Endothelial cell (in vitro differentiated cells): ENCODE measurements at regions not wholly inside any gene's neighbourhood (a gene's known extent, or its start where the extent isn't known, plus 50 kb on each side); places are given as distances from the start of the nearest gene placed in this dataset.

Experiments used
- DNase-seq: peaks from one replicate; pipeline ENCODE4 v3.0.0; 2021; ENCODE audit warnings: low spot score
- H3K27ac Mint-ChIP-seq: one replicate; pipeline ENCODE4 v1.8.0; 2021; ENCODE audit warnings: mixed read lengths, inconsistent platforms; ENCODE audit not compliant: unreplicated experiment
- H3K27me3 Mint-ChIP-seq: one replicate; pipeline ENCODE4 v1.8.0; 2021; ENCODE audit warnings: mild to moderate bottlenecking, moderate library complexity, mixed read lengths, inconsistent platforms; ENCODE audit not compliant: unreplicated experiment
- H3K36me3 Mint-ChIP-seq: one replicate; pipeline ENCODE4 v1.8.0; 2021; ENCODE audit warnings: mild to moderate bottlenecking, low read depth, mixed read lengths, inconsistent platforms; ENCODE audit not compliant: unreplicated experiment
- H3K4me1 Mint-ChIP-seq: one replicate; pipeline ENCODE4 v1.8.0; 2021; ENCODE audit warnings: mild to moderate bottlenecking, mixed read lengths, inconsistent platforms; ENCODE audit not compliant: unreplicated experiment
- H3K4me3 Mint-ChIP-seq: one replicate; pipeline ENCODE4 v1.8.0; 2021; ENCODE audit warnings: mild to moderate bottlenecking, mixed read lengths, inconsistent platforms; ENCODE audit not compliant: unreplicated experiment
- H3K9me3 Mint-ChIP-seq: one replicate; pipeline ENCODE4 v1.8.0; 2021; ENCODE audit warnings: mixed read lengths, inconsistent platforms; ENCODE audit not compliant: unreplicated experiment
- CTCF ChIP-seq: fragments of 200-600 bp; sonication (generic); IDR thresholded peaks from one replicate; pipeline ENCODE4 v1.5.0; 2021; ENCODE audit warnings: antibody characterized with exemption; ENCODE audit not compliant: unreplicated experiment

GRCh38 chr20:11473983-11474382 lies 443.7 kb upstream of the BTBD3 start:
- H3K4me1 Mint-ChIP-seq: no peaks in the 10 kb centered on the region
- H3K4me3 Mint-ChIP-seq: no peak overlapping the region
- H3K36me3 Mint-ChIP-seq: peaks cover 4% of the 10 kb centered on the region
- DNase-seq: no peak
- no peak overlapping the region for H3K27ac Mint-ChIP-seq
- no peak for TF ChIP-seq CTCF
- no peaks in the 10 kb centered on the region for H3K9me3 Mint-ChIP-seq
- H3K27me3 Mint-ChIP-seq: peaks cover 5% of the 10 kb centered on the region

GRCh38 chr20:11483697-11484096 lies 434.0 kb upstream of the BTBD3 start:
- H3K4me1 Mint-ChIP-seq: no peaks in the 10 kb centered on the region
- no peak overlapping the region for H3K27ac Mint-ChIP-seq
- no peak for TF ChIP-seq CTCF
- H3K27me3 Mint-ChIP-seq: no peaks in the 10 kb centered on the region
- no peaks in the 10 kb centered on the region for H3K36me3 Mint-ChIP-seq
- no peaks in the 10 kb centered on the region for H3K9me3 Mint-ChIP-seq
- no peak overlapping the region for H3K4me3 Mint-ChIP-seq
- no peak for DNase-seq

GRCh38 chr20:11484479-11484878 lies 433.2 kb upstream of the BTBD3 start:
- TF ChIP-seq CTCF: no peak
- H3K4me1 Mint-ChIP-seq: no peaks in the 10 kb centered on the region
- no peaks in the 10 kb centered on the region for H3K9me3 Mint-ChIP-seq
- H3K36me3 Mint-ChIP-seq: no peaks in the 10 kb centered on the region
- DNase-seq: no peak
- no peaks in the 10 kb centered on the region for H3K27me3 Mint-ChIP-seq
- H3K27ac Mint-ChIP-seq: no peak overlapping the region
- no peak overlapping the region for H3K4me3 Mint-ChIP-seq

- H3K4me1 Mint-ChIP-seq: peaks cover 2% of the 10 kb centered on the region
- H3K27me3 Mint-ChIP-seq: peaks cover 2% of the 10 kb centered on the region
- H3K36me3 Mint-ChIP-seq: no peaks in the 10 kb centered on the region
- DNase-seq: no peak
- no peak overlapping the region for H3K4me3 Mint-ChIP-seq
- H3K9me3 Mint-ChIP-seq: no peaks in the 10 kb centered on the region
- no peak overlapping the region for H3K27ac Mint-ChIP-seq
- TF ChIP-seq CTCF: no peak
Measured at GRCh38 chr20:11492386-11492785, 425.3 kb upstream of the BTBD3 start.

- peaks cover 2% of the 10 kb centered on the region for H3K4me1 Mint-ChIP-seq
- no peak overlapping the region for H3K27ac Mint-ChIP-seq
- no peaks in the 10 kb centered on the region for H3K9me3 Mint-ChIP-seq
- H3K4me3 Mint-ChIP-seq: no peak overlapping the region
- H3K36me3 Mint-ChIP-seq: no peaks in the 10 kb centered on the region
- peaks cover 2% of the 10 kb centered on the region for H3K27me3 Mint-ChIP-seq
- DNase-seq: no peak
- no peak for TF ChIP-seq CTCF
Measured at GRCh38 chr20:11492846-11493245, 424.8 kb upstream of the BTBD3 start.
